IMR-90 (cell line): ENCODE measurements at regions not wholly inside any gene's neighbourhood (a gene's known extent, or its start where the extent isn't known, plus 50 kb on each side); places are given as distances from the start of the nearest gene placed in this dataset.

Experiments
- ATAC-seq: fragments of 200-7000 bp; cut with Tn5 transposase; 2 replicates; pipeline ENCODE4 v1.9.1; 2020; ENCODE audit warnings: low read depth, mild to moderate bottlenecking, moderate library complexity
- BruUV-seq: library from RNA; stranded (reverse); fragments of 400-500 nt; replicated peaks from 2 replicates; lab custom pipeline; 2021; lab: Mats Ljungman, UMichigan
- CTCF ChIA-PET: fragments of 300-600 bp; formaldehyde crosslinking; extraction: SDS; loops from one replicate; lab custom pipeline; 2021; ENCODE audit warnings: antibody characterized with exemption; lab: Yijun Ruan, JAX
- POLR2A ChIA-PET: fragments of 300-600 bp; sonication (Branson Sonifier 250); formaldehyde crosslinking; loops from one replicate; lab custom pipeline; 2022; ENCODE audit warnings: antibody characterized with exemption; ENCODE audit not compliant: unreplicated experiment; lab: Charles Lee
- DNase-seq: peaks from one replicate; pipeline ENCODE4 v3.0.0; 2013
- H2AFZ ChIP-seq: replicated peaks from 2 replicates; pipeline ENCODE3; 2013; ENCODE audit warnings: low read length, mild to moderate bottlenecking; ENCODE audit not compliant: poor library complexity
- H2AK5ac ChIP-seq: 2 replicates; pipeline ENCODE4 v1.6.1; 2013; ENCODE audit warnings: low read depth, low read length, inconsistent platforms
- H2AK9ac ChIP-seq: replicated peaks from 2 replicates; pipeline ENCODE3; 2013; ENCODE audit warnings: mild to moderate bottlenecking, low read depth, low read length, moderate library complexity; ENCODE audit not compliant: poor library complexity
- H2BK120ac ChIP-seq: 2 replicates; pipeline ENCODE4 v1.6.1; 2013; ENCODE audit warnings: low read depth, low read length, inconsistent platforms
- H2BK15ac ChIP-seq: 3 replicates; pipeline ENCODE4 v1.6.1; 2013; ENCODE audit warnings: low read depth, low read length, inconsistent platforms
- H2BK20ac ChIP-seq: 2 replicates; pipeline ENCODE4 v1.6.1; 2013; ENCODE audit warnings: low read depth, mild to moderate bottlenecking, inconsistent platforms, low read length, moderate library complexity
- H2BK5ac ChIP-seq: 2 replicates; pipeline ENCODE4 v1.6.1; 2013; ENCODE audit warnings: mild to moderate bottlenecking, low read depth, low read length, inconsistent platforms; ENCODE audit not compliant: poor library complexity, severe bottlenecking
- H3K14ac ChIP-seq: replicated peaks from 2 replicates; pipeline ENCODE4 v1.6.1; 2013; ENCODE audit warnings: low read depth, low read length, inconsistent platforms
- H3K18ac ChIP-seq: 2 replicates; pipeline ENCODE4 v1.6.1; 2013; ENCODE audit warnings: low read depth, low read length, control low read depth
- H3K23ac ChIP-seq: 2 replicates; pipeline ENCODE4 v1.6.1; 2013; ENCODE audit warnings: low read depth, low read length, inconsistent platforms
- H3K27ac ChIP-seq: 2 replicates; pipeline ENCODE4 v1.5.1; 2013; ENCODE audit warnings: mild to moderate bottlenecking, control low read depth, low read length; ENCODE audit not compliant: insufficient read depth
- H3K27me3 ChIP-seq: 2 replicates; pipeline ENCODE4 v1.6.1; 2013; ENCODE audit warnings: low read length; ENCODE audit not compliant: control insufficient read depth, insufficient read depth
- H3K36me3 ChIP-seq: 2 replicates; pipeline ENCODE4 v1.6.1; 2013; ENCODE audit warnings: low read length, mixed read lengths; ENCODE audit not compliant: control insufficient read depth, insufficient read depth
- H3K4ac ChIP-seq: 2 replicates; pipeline ENCODE4 v1.6.1; 2013; ENCODE audit warnings: low read depth, low read length, inconsistent platforms
- H3K4me1 ChIP-seq: 2 replicates; pipeline ENCODE4 v1.6.1; 2013; ENCODE audit warnings: low read length, mixed read lengths; ENCODE audit not compliant: control insufficient read depth, insufficient read depth
- H3K4me2 ChIP-seq: 2 replicates; pipeline ENCODE4 v1.6.1; 2013; ENCODE audit warnings: low read depth, mild to moderate bottlenecking, control low read depth, low read length, moderate library complexity
- H3K4me3 ChIP-seq: 2 replicates; pipeline ENCODE4 v1.5.1; 2013; ENCODE audit warnings: low read depth, mild to moderate bottlenecking, control low read depth, low read length, moderate library complexity; ENCODE audit not compliant: insufficient read depth
- H3K56ac ChIP-seq: 2 replicates; pipeline ENCODE4 v1.6.1; 2013; ENCODE audit warnings: low read length, inconsistent platforms; ENCODE audit not compliant: insufficient read depth; ENCODE audit errors: extremely low read depth
- H3K79me1 ChIP-seq, 2 experiments: 2 replicates each; pipeline ENCODE4 v1.6.1; 2013; ENCODE audit warnings: low read length in 2 of 2, inconsistent platforms in 1 of 2, low read depth in 1 of 2
- H3K9ac ChIP-seq: 2 replicates; pipeline ENCODE4 v1.6.1; 2013; ENCODE audit warnings: low read depth, low read length, control low read depth
- H3K9me1 ChIP-seq: 2 replicates; pipeline ENCODE4 v1.6.1; 2013; ENCODE audit warnings: low read length, inconsistent platforms; ENCODE audit not compliant: insufficient read depth
- H3K9me3 ChIP-seq: 2 replicates; pipeline ENCODE4 v1.6.1; 2013; ENCODE audit warnings: low read length; ENCODE audit not compliant: control insufficient read depth, insufficient read depth
- H4K20me1 ChIP-seq: 2 replicates; pipeline ENCODE4 v1.6.1; 2013; ENCODE audit warnings: low read length, inconsistent platforms; ENCODE audit not compliant: insufficient read depth
- H4K5ac ChIP-seq: 2 replicates; pipeline ENCODE4 v1.6.1; 2013; ENCODE audit warnings: mild to moderate bottlenecking, low read depth, low read length, control low read depth
- H4K8ac ChIP-seq, 2 experiments: 2 replicates each; pipeline ENCODE4 v1.6.1; 2013; ENCODE audit warnings: low read depth in 2 of 2, low read length in 2 of 2, control low read depth in 1 of 2, inconsistent platforms in 1 of 2
- H4K91ac ChIP-seq: 2 replicates; pipeline ENCODE4 v1.6.1; 2013; ENCODE audit warnings: low read depth, low read length, inconsistent platforms; ENCODE audit not compliant: insufficient read depth
- BHLHE40 ChIP-seq: fragments of 150-350 bp; IDR thresholded peaks from 2 replicates; pipeline ENCODE4 v1.6.1; 2016; ENCODE audit warnings: mild to moderate bottlenecking, low read depth, low read length
- CEBPB ChIP-seq: IDR thresholded peaks from 2 replicates; pipeline ENCODE4 v1.6.1; 2012; ENCODE audit warnings: low read depth, low read length, improper control_type of control experiment
- CHD1 ChIP-seq: IDR thresholded peaks from 2 replicates; pipeline ENCODE4 v1.6.1; 2012; ENCODE audit warnings: low read depth, low read length, improper control_type of control experiment
- ELK1 ChIP-seq: fragments of 150-350 bp; IDR thresholded peaks from 2 replicates; pipeline ENCODE4 v1.6.1; 2016; ENCODE audit warnings: low read depth, mild to moderate bottlenecking, low read length, moderate library complexity, borderline replicate concordance
- FOS ChIP-seq: fragments of 150-350 bp; IDR thresholded peaks from 2 replicates; pipeline ENCODE4 v1.6.1; 2016; ENCODE audit warnings: low read depth, low read length
- MAFK ChIP-seq: IDR thresholded peaks from 2 replicates; pipeline ENCODE4 v1.6.1; 2012; ENCODE audit warnings: low read depth, low read length, improper control_type of control experiment
- MAZ ChIP-seq: IDR thresholded peaks from 2 replicates; pipeline ENCODE4 v1.6.1; 2012; ENCODE audit warnings: low read depth, mild to moderate bottlenecking, low read length, improper control_type of control experiment, moderate library complexity, borderline replicate concordance
- MXI1 ChIP-seq: IDR thresholded peaks from 2 replicates; pipeline ENCODE4 v1.6.1; 2012; ENCODE audit warnings: low read depth, mild to moderate bottlenecking, low read length, moderate library complexity, borderline replicate concordance
- NFE2L2 ChIP-seq: fragments of 150-350 bp; IDR thresholded peaks from 2 replicates; pipeline ENCODE4 v1.6.1; 2016; ENCODE audit warnings: low read depth, mild to moderate bottlenecking, low read length
- POLR2A ChIP-seq: IDR thresholded peaks from 2 replicates; pipeline ENCODE4 v1.6.1; 2012; ENCODE audit warnings: mild to moderate bottlenecking, low read depth, low read length
- RAD21 ChIP-seq: IDR thresholded peaks from 2 replicates; pipeline ENCODE4 v1.6.1; 2012; ENCODE audit warnings: low read length, improper control_type of control experiment
- RCOR1 ChIP-seq: IDR thresholded peaks from 2 replicates; pipeline ENCODE4 v1.6.1; 2012; ENCODE audit warnings: mild to moderate bottlenecking, low read length, improper control_type of control experiment; ENCODE audit not compliant: insufficient replicate concordance
- RFX5 ChIP-seq: IDR thresholded peaks from 2 replicates; pipeline ENCODE4 v1.8.0; 2012; ENCODE audit warnings: low read depth, mild to moderate bottlenecking, low read length, moderate library complexity
- SMC3 ChIP-seq: fragments of 150-350 bp; IDR thresholded peaks from 2 replicates; pipeline ENCODE4 v1.6.1; 2016; ENCODE audit warnings: low read depth, mild to moderate bottlenecking, antibody characterized with exemption, low read length, moderate library complexity
- WGBS, 2 experiments: methylation state at CpG; one replicate each; pipeline versions ENCODE4 v1.1.5 to v1.1.7; 2013; ENCODE audit warnings: missing lambda C conversion rate in 2 of 2; ENCODE audit not compliant: insufficient read length in 1 of 2; ENCODE audit errors: extremely low coverage in 2 of 2; 5-methylcytosine and 5-hydroxymethylcytosine counted together
- dilution Hi-C: fragments of 300-500 bp; cut with HindIII; formaldehyde crosslinking; loops from one replicate; pipeline ENCODE4 v1.14.3; 2018; ENCODE audit warnings: low sequenced_read_pairs; ENCODE audit not compliant: unreplicated experiment
- in situ Hi-C: fragments of 300-500 bp; cut with MboI; formaldehyde crosslinking; loops from 3 replicates; pipeline ENCODE4 v1.14.3; 2019; ENCODE audit warnings: low sequenced_read_pairs, inconsistent platforms, mixed read lengths
- intact Hi-C: fragments of 100-400 bp; cut with micrococcal nuclease; formaldehyde crosslinking; loops from 2 replicates; pipeline ENCODE4 v1.10.0; 2022
- TF ChIP-seq, protein P1 (sequence below): fragments of 150-350 bp; IDR thresholded peaks from 2 replicates; pipeline ENCODE4 v1.6.1; 2017; ENCODE audit warnings: mild to moderate bottlenecking, antibody characterized with exemption, low read length, low read depth
- TF ChIP-seq, protein P2 (sequence below): conservative IDR thresholded peaks from 2 replicates; pipeline ENCODE4 v1.5.1; 2012; ENCODE audit warnings: mild to moderate bottlenecking, low read depth, low read length, improper control_type of control experiment

- Histone ChIP-seq H2AFZ (no peak overlapping the region), H4K20me1 (no peaks in the 10 kb centered on the region), H2BK5ac (no peak overlapping the region), H4K5ac (no peak overlapping the region), H3K4me2 (no peak overlapping the region), H3K36me3 (no peaks in the 10 kb centered on the region), H3K9me3 (peaks cover 5% of the 10 kb centered on the region), H4K8ac (no peak overlapping the region), H2AK5ac (no peak overlapping the region), H3K18ac (no peak overlapping the region), H3K23ac (no peak overlapping the region), H3K4ac (no peak overlapping the region), H3K79me1 (no peaks in the 10 kb centered on the region), H3K56ac (no peak overlapping the region), H3K9ac (no peak overlapping the region), H2AK9ac (no peak overlapping the region), H3K14ac (no peak overlapping the region), H3K27ac (no peak overlapping the region), H2BK120ac (no peak overlapping the region), H3K27me3 (no peaks in the 10 kb centered on the region), H3K9me1 (no peaks in the 10 kb centered on the region), H2BK20ac (no peak overlapping the region), H4K91ac (no peak overlapping the region), H3K4me1 (no peaks in the 10 kb centered on the region), H3K4me3 (no peak overlapping the region), H2BK15ac (no peak overlapping the region)
- intact Hi-C loops (loop anchor here (5.0 kb wide), 1 partner anchor 928 kb away; no protein-coding TSS in a partner anchor), in situ Hi-C loops (no loop called here), dilution Hi-C loops (no loop called here)
- CTCF ChIA-PET, result no interaction called here
- POLR2A ChIA-PET, result no interaction called here
- DNase-seq, result no peak
- WGBS, 2 experiments, result no CpG with 5 or more reads among the region's 1 CpG
- TF ChIP-seq RFX5 (no peak), MXI1 (no peak), POLR2A (no peak), MAZ (no peak), RCOR1 (no peak), RAD21 (no peak), NFE2L2 (no peak), BHLHE40 (no peak), CHD1 (no peak), CEBPB (no peak), SMC3 (no peak), ELK1 (no peak), FOS (no peak), MAFK (no peak)
- TF ChIP-seq, protein P1, sequence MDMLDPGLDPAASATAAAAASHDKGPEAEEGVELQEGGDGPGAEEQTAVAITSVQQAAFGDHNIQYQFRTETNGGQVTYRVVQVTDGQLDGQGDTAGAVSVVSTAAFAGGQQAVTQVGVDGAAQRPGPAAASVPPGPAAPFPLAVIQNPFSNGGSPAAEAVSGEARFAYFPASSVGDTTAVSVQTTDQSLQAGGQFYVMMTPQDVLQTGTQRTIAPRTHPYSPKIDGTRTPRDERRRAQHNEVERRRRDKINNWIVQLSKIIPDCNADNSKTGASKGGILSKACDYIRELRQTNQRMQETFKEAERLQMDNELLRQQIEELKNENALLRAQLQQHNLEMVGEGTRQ, result no peak
- TF ChIP-seq, protein P2, sequence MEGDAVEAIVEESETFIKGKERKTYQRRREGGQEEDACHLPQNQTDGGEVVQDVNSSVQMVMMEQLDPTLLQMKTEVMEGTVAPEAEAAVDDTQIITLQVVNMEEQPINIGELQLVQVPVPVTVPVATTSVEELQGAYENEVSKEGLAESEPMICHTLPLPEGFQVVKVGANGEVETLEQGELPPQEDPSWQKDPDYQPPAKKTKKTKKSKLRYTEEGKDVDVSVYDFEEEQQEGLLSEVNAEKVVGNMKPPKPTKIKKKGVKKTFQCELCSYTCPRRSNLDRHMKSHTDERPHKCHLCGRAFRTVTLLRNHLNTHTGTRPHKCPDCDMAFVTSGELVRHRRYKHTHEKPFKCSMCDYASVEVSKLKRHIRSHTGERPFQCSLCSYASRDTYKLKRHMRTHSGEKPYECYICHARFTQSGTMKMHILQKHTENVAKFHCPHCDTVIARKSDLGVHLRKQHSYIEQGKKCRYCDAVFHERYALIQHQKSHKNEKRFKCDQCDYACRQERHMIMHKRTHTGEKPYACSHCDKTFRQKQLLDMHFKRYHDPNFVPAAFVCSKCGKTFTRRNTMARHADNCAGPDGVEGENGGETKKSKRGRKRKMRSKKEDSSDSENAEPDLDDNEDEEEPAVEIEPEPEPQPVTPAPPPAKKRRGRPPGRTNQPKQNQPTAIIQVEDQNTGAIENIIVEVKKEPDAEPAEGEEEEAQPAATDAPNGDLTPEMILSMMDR, result no peak
- no peak for ATAC-seq
- BruUV-seq, result no TSS peak
These were observed 579.3 kb downstream of the PIK3C3 start for GRCh38 chr18:42534313-42534712.
